ENCODE measurements at regions not wholly inside any gene's neighbourhood (a gene's known extent, or its start where the extent isn't known, plus 50 kb on each side); places are given as distances from the start of the nearest gene placed in this dataset.

- no peak for DNase-seq
Observed at GRCh38 chr12:85680881-85681280, 155.3 kb downstream of the RASSF9 start.

GRCh38 chr12:85681333-85681732 lies 154.9 kb downstream of the RASSF9 start:
- no peaks in the 10 kb centered on the region for H3K4me1 ChIP-seq
- DNase-seq, result no peak
- no peak overlapping the region for H3K27ac ChIP-seq
- no peak overlapping the region for H3K4me3 ChIP-seq
- no peaks in the 10 kb centered on the region for H3K27me3 ChIP-seq
- TF ChIP-seq POLR2A (IDR thresholded peaks at IDR 0.05) (no peak), CTCF (IDR thresholded peaks at IDR 0.05) (no peak)
- H3K9me3 ChIP-seq, result no peaks in the 10 kb centered on the region
- H3K36me3 ChIP-seq, result no peaks in the 10 kb centered on the region

More at GRCh38 chr12:85680881-85681280, 155.3 kb downstream of the RASSF9 start:
- Histone ChIP-seq H3K27ac (no peak overlapping the region), H3K9me3 (no peaks in the 10 kb centered on the region), H3K36me3 (no peaks in the 10 kb centered on the region), H3K4me3 (no peak overlapping the region), H3K4me1 (no peaks in the 10 kb centered on the region), H3K27me3 (no peaks in the 10 kb centered on the region)
- TF ChIP-seq POLR2A (IDR thresholded peaks at IDR 0.05) (no peak), CTCF (IDR thresholded peaks at IDR 0.05) (no peak)

GRCh38 chr12:85683051-85683450 lies 153.2 kb downstream of the RASSF9 start:
- TF ChIP-seq POLR2A (IDR thresholded peaks at IDR 0.05), result no peak
- no peak for TF ChIP-seq CTCF (IDR thresholded peaks at IDR 0.05)
- H3K27me3 ChIP-seq, result no peaks in the 10 kb centered on the region
- no peaks in the 10 kb centered on the region for H3K9me3 ChIP-seq
- H3K4me3 ChIP-seq, result no peak overlapping the region
- H3K4me1 ChIP-seq, result no peaks in the 10 kb centered on the region
- H3K36me3 ChIP-seq, result no peaks in the 10 kb centered on the region
- DNase-seq, result no peak
- H3K27ac ChIP-seq, result no peak overlapping the region

- H3K4me1 ChIP-seq, result no peaks in the 10 kb centered on the region
- H3K9me3 ChIP-seq, result no peaks in the 10 kb centered on the region
- no peak overlapping the region for H3K4me3 ChIP-seq
- no peak overlapping the region for H3K27ac ChIP-seq
- no peaks in the 10 kb centered on the region for H3K36me3 ChIP-seq
- no peak for DNase-seq
- no peaks in the 10 kb centered on the region for H3K27me3 ChIP-seq
- TF ChIP-seq POLR2A (IDR thresholded peaks at IDR 0.05), result no peak
- no peak for TF ChIP-seq CTCF (IDR thresholded peaks at IDR 0.05)
Observed at GRCh38 chr12:85688837-85689236, 147.4 kb downstream of the RASSF9 start.

- Histone ChIP-seq H3K36me3 (no peaks in the 10 kb centered on the region), H3K27ac (no peak overlapping the region), H3K27me3 (no peaks in the 10 kb centered on the region), H3K4me3 (no peak overlapping the region), H3K9me3 (no peaks in the 10 kb centered on the region), H3K4me1 (no peaks in the 10 kb centered on the region)
- DNase-seq, result no peak
- TF ChIP-seq POLR2A (IDR thresholded peaks at IDR 0.05) (no peak), CTCF (IDR thresholded peaks at IDR 0.05) (no peak)
Observed at GRCh38 chr12:85690146-85690545, 146.1 kb downstream of the RASSF9 start.

- DNase-seq, result no peak
- Histone ChIP-seq H3K27ac (no peak overlapping the region), H3K4me3 (no peak overlapping the region), H3K36me3 (no peaks in the 10 kb centered on the region), H3K27me3 (no peaks in the 10 kb centered on the region), H3K9me3 (no peaks in the 10 kb centered on the region), H3K4me1 (no peaks in the 10 kb centered on the region)
- TF ChIP-seq CTCF (IDR thresholded peaks at IDR 0.05), result no peak
- TF ChIP-seq POLR2A (IDR thresholded peaks at IDR 0.05), result no peak
Observed at GRCh38 chr12:85693093-85693665, 143.0 kb downstream of the RASSF9 start.

Data from Peyer's patch (tissue), 4 donors.